Lower lobe of right lung (tissue), 2 donors: ENCODE measurements at regions not wholly inside any gene's neighbourhood (a gene's known extent, or its start where the extent isn't known, plus 50 kb on each side); places are given as distances from the start of the nearest gene placed in this dataset.

Experiments
- ATAC-seq, 2 donors: fragments of 200-7000 bp; cut with Tn5 transposase; one replicate each; pipeline ENCODE4 v1.9.1; 2020 to 2022; ENCODE audit warnings: mild to moderate bottlenecking in 2 of 2, moderate library complexity in 2 of 2
- DNase-seq: peaks from one replicate; pipeline ENCODE4 v3.0.0-alpha.2; 2020
- H3K27ac ChIP-seq: fragments of 200-600 bp; one replicate; pipeline ENCODE4 v1.8.0; 2022
- H3K27me3 ChIP-seq: fragments of 200-600 bp; one replicate; pipeline ENCODE4 v1.8.0; 2022; ENCODE audit warnings: low read depth
- H3K36me3 ChIP-seq: fragments of 200-600 bp; one replicate; pipeline ENCODE4 v1.8.0; 2022; ENCODE audit warnings: mild to moderate bottlenecking
- H3K4me1 ChIP-seq: fragments of 200-600 bp; one replicate; pipeline ENCODE4 v1.8.0; 2022
- H3K4me3 ChIP-seq: fragments of 200-600 bp; one replicate; pipeline ENCODE4 v1.8.0; 2022; ENCODE audit warnings: mild to moderate bottlenecking
- H3K9me3 ChIP-seq: fragments of 200-600 bp; one replicate; pipeline ENCODE4 v1.8.0; 2022
- intact Hi-C: fragments of 100-400 bp; cut with DNase I; formaldehyde crosslinking; loops from one replicate; pipeline ENCODE4 v1.11.0; 2022
- TF ChIP-seq, protein P1 (sequence below): fragments of 200-600 bp; IDR thresholded peaks from one replicate; pipeline ENCODE4 v1.8.0; 2022; ENCODE audit warnings: antibody characterized with exemption, mild to moderate bottlenecking
- donor health status: DM: no; HTN: yes; CAD: no; lungs with severe emphysema.

GRCh38 chr9:104263942-104264341 lies 169.8 kb downstream of the SMC2 start:
- intact Hi-C loops, result no loop called here
- H3K4me1 ChIP-seq, result no peaks in the 10 kb centered on the region
- TF ChIP-seq, protein P1, sequence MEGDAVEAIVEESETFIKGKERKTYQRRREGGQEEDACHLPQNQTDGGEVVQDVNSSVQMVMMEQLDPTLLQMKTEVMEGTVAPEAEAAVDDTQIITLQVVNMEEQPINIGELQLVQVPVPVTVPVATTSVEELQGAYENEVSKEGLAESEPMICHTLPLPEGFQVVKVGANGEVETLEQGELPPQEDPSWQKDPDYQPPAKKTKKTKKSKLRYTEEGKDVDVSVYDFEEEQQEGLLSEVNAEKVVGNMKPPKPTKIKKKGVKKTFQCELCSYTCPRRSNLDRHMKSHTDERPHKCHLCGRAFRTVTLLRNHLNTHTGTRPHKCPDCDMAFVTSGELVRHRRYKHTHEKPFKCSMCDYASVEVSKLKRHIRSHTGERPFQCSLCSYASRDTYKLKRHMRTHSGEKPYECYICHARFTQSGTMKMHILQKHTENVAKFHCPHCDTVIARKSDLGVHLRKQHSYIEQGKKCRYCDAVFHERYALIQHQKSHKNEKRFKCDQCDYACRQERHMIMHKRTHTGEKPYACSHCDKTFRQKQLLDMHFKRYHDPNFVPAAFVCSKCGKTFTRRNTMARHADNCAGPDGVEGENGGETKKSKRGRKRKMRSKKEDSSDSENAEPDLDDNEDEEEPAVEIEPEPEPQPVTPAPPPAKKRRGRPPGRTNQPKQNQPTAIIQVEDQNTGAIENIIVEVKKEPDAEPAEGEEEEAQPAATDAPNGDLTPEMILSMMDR, result no peak
- H3K9me3 ChIP-seq, result no peaks in the 10 kb centered on the region
- H3K27ac ChIP-seq, result no peak overlapping the region
- no peaks in the 10 kb centered on the region for H3K27me3 ChIP-seq
- DNase-seq (no peak), ATAC-seq (no peak)
- H3K4me3 ChIP-seq, result no peak overlapping the region
- no peaks in the 10 kb centered on the region for H3K36me3 ChIP-seq

GRCh38 chr9:104264431-104264830 lies 170.3 kb downstream of the SMC2 start:
- ATAC-seq (no peak), DNase-seq (no peak)
- H3K4me3 ChIP-seq, result no peak overlapping the region
- no peaks in the 10 kb centered on the region for H3K9me3 ChIP-seq
- H3K36me3 ChIP-seq, result no peaks in the 10 kb centered on the region
- no peaks in the 10 kb centered on the region for H3K27me3 ChIP-seq
- H3K27ac ChIP-seq, result no peak overlapping the region
- TF ChIP-seq, protein P1, result no peak
- intact Hi-C loops, result no loop called here
- no peaks in the 10 kb centered on the region for H3K4me1 ChIP-seq

GRCh38 chr9:104269374-104269773 lies 175.3 kb downstream of the SMC2 start:
- Histone ChIP-seq H3K36me3 (no peaks in the 10 kb centered on the region), H3K4me3 (no peak overlapping the region), H3K27me3 (no peaks in the 10 kb centered on the region), H3K9me3 (no peaks in the 10 kb centered on the region), H3K4me1 (no peaks in the 10 kb centered on the region), H3K27ac (no peak overlapping the region)
- TF ChIP-seq, protein P1, result no peak
- ATAC-seq (no peak), DNase-seq (no peak)
- intact Hi-C loops, result no loop called here

- peak; percentile 46 to 71 for ATAC-seq
- no peaks in the 10 kb centered on the region for H3K9me3 ChIP-seq
- no peak for DNase-seq
- no peak overlapping the region for H3K4me3 ChIP-seq
- TF ChIP-seq, protein P1, result no peak
- intact Hi-C loops, result no loop called here
- no peaks in the 10 kb centered on the region for H3K36me3 ChIP-seq
- H3K27ac ChIP-seq, result no peak overlapping the region
- H3K27me3 ChIP-seq, result no peaks in the 10 kb centered on the region
- H3K4me1 ChIP-seq, result no peaks in the 10 kb centered on the region
These were observed 176.2 kb downstream of the SMC2 start for GRCh38 chr9:104269996-104270963.

DNA sequence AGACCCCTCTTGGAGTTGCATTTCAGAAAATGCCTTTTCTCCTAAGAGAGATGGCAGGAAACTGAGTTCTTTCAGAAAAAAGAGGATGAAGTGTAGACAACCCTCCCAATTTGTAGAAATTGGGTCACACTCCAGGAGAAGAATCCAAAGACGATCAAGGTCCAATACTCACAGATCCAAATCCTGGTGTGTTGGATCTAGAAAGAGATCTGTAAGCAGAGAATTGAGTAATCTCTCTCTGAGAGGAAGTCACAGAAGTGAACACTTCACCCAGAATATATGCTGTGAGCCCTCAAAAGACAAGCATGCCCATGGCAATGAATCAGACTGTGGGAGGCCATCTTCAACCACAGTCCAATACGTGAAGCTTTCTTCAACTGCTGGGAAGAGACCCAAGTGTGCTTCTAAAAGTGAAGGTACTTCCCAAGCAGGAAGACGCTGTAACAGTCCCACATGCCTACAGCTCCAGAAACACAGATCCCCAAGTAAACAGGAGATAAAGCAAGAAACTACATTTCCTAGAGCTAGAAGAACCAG lies 182.7 kb downstream of the SMC2 start:
- H3K27ac ChIP-seq, result no peak overlapping the region
- H3K9me3 ChIP-seq, result no peaks in the 10 kb centered on the region
- H3K4me3 ChIP-seq, result no peak overlapping the region
- no peaks in the 10 kb centered on the region for H3K4me1 ChIP-seq
- intact Hi-C loops, result no loop called here
- TF ChIP-seq, protein P1, result no peak
- H3K36me3 ChIP-seq, result no peaks in the 10 kb centered on the region
- H3K27me3 ChIP-seq, result no peaks in the 10 kb centered on the region
- ATAC-seq (no peak), DNase-seq (no peak)
